Epithelial cell of prostate (primary cell): ENCODE measurements at regions not wholly inside any gene's neighbourhood (a gene's known extent, or its start where the extent isn't known, plus 50 kb on each side); places are given as distances from the start of the nearest gene placed in this dataset.
"Not testable (repeated sequence)": the region's sequence is repeated elsewhere in the genome, so short reads cannot be mapped to it uniquely, and the experiment has no call there.

Experiments used
- DNase-seq: peaks from one replicate; pipeline ENCODE4 v3.0.0-alpha.2; 2011; ENCODE audit warnings: low read depth, low spot score
- H3K27ac ChIP-seq: fragments of 450-650 bp; 2 replicates; pipeline ENCODE4 v1.5.1; 2017; ENCODE audit warnings: mild to moderate bottlenecking

GRCh38 chrX:37509349-37509748, 62.1 kb upstream of the LANCL3 start:
- H3K27ac ChIP-seq, result no peak overlapping the region
- DNase-seq, result no peak

- H3K27ac ChIP-seq, DNase-seq: not testable (repeated sequence)
These were observed 54.9 kb upstream of the LANCL3 start for GRCh38 chrX:37516512-37516911.

GRCh38 chrX:37519261-37519660, 52.2 kb upstream of the LANCL3 start:
- not testable (repeated sequence) for DNase-seq, H3K27ac ChIP-seq

- peak overlapping the region; percentile 56 for H3K27ac ChIP-seq
- peak; percentile 29 for DNase-seq
These were observed 50.5 kb upstream of the LANCL3 start for GRCh38 chrX:37520860-37521450.
